ENCODE measurements at regions not wholly inside any gene's neighbourhood (a gene's known extent, or its start where the extent isn't known, plus 50 kb on each side); places are given as distances from the start of the nearest gene placed in this dataset.
"Not testable (repeated sequence)": the region's sequence is repeated elsewhere in the genome, so short reads cannot be mapped to it uniquely, and the experiment has no call there.

DNA sequence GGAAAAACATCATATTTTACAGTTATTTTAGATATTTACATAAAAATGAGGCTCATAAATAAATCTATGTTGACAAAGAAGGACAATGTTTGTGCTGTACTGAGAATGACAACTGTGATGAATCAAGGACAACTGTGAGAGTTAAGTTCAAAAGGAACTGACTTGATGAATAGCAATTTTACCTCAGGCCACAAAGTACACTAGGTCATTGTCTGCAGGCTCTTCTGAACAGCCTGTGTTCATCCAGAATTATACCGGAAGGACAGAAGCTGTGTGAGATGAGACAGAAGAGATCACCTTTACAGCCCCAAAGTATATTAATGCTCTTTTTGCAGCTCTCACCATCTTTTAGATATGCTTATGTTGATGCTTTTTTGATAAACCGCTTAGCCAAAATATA is 2375.5 kb upstream of the PCDH20 start:
- H3K36me3 ChIP-seq (ENCODE audit: control insufficient read depth in 1 of 2, insufficient read depth in 2 of 2, low read length in 1 of 2); ATAC-seq (ENCODE audit: low FRiP score); H3K27ac ChIP-seq (ENCODE audit: low read depth in 1 of 2, low read length in 2 of 2); DNase-seq; H3K27me3 ChIP-seq (ENCODE audit: control insufficient read depth in 1 of 2, insufficient read depth in 2 of 2, low read length in 1 of 2); intact Hi-C loops (cut with DNase I); H3K4me3 ChIP-seq (ENCODE audit: low read length in 2 of 2); H3K4me1 ChIP-seq (ENCODE audit: control insufficient read depth in 1 of 2, insufficient read depth in 2 of 2, low read length in 2 of 2); H3K9me3 ChIP-seq (ENCODE audit: control insufficient read depth, low read length): not testable (repeated sequence)
- 96 to 98% methylated on average over 2 of the region's 2 CpGs for WGBS, 2 donors

DNA sequence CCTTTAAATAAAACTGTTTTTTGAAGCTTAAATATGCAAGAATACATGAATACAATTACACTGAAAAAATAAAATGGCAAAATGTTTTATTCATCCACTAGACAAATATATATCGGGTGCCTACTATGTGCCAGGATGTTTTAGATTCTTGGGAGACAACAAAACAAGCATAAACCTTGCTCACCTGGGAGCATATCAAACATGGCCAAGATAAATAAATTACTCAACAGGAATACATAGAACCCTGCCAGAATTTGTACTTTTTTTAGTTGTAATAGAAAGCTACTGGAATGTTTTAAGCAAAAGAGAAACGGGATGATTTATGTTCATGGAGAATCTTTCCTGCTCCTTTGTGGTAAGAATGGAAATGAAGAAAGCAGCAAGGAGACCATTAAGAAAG is 2358.5 kb upstream of the PCDH20 start:
- no peaks in the 10 kb centered on the region for H3K9me3 ChIP-seq (ENCODE audit: control insufficient read depth, low read length)
- WGBS, 2 donors: 61 to 70% methylated on average over 2 of the region's 2 CpGs
- no peak overlapping the region for H3K27ac ChIP-seq (ENCODE audit: low read depth in 1 of 2, low read length in 2 of 2)
- DNase-seq (no peak), ATAC-seq (ENCODE audit: low FRiP score) (no peak)
- H3K4me3 ChIP-seq (ENCODE audit: low read length in 2 of 2): no peak overlapping the region
- H3K4me1 ChIP-seq (ENCODE audit: control insufficient read depth in 1 of 2, insufficient read depth in 2 of 2, low read length in 2 of 2): no peaks in the 10 kb centered on the region
- intact Hi-C loops (cut with DNase I): no loop called here
- no peaks in the 10 kb centered on the region for H3K27me3 ChIP-seq (ENCODE audit: control insufficient read depth in 1 of 2, insufficient read depth in 2 of 2, low read length in 1 of 2)
- no peaks in the 10 kb centered on the region for H3K36me3 ChIP-seq (ENCODE audit: control insufficient read depth in 1 of 2, insufficient read depth in 2 of 2, low read length in 1 of 2)

DNA sequence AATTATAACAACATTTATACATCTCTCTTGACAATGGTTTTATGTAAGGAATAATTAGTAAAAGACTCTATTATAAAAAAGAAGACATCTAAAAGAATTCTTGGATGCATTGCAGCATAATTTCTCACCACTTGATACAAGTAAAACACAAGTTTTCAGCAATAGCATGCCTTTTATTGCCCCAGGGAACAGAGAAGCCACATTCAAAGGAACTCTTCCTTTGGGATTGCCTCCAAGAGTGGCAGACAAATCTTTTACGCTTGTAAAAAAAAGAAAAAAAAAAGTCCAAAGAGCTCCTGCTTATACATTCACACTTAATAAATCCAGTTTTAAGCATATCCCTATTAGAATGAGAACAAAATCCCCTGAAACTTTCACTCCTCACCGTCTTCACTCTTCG is 2357.8 kb upstream of the PCDH20 start:
- intact Hi-C loops (cut with DNase I): no loop called here
- H3K36me3 ChIP-seq (ENCODE audit: control insufficient read depth in 1 of 2, insufficient read depth in 2 of 2, low read length in 1 of 2): no peaks in the 10 kb centered on the region
- H3K27me3 ChIP-seq (ENCODE audit: control insufficient read depth in 1 of 2, insufficient read depth in 2 of 2, low read length in 1 of 2): no peaks in the 10 kb centered on the region
- H3K9me3 ChIP-seq (ENCODE audit: control insufficient read depth, low read length): no peaks in the 10 kb centered on the region
- no peak overlapping the region for H3K4me3 ChIP-seq (ENCODE audit: low read length in 2 of 2)
- no peak for ATAC-seq (ENCODE audit: low FRiP score)
- DNase-seq: no peak
- H3K27ac ChIP-seq (ENCODE audit: low read depth in 1 of 2, low read length in 2 of 2): no peak overlapping the region
- 37 to 63% methylated on average over 3 of the region's 3 CpGs for WGBS, 2 donors
- H3K4me1 ChIP-seq (ENCODE audit: control insufficient read depth in 1 of 2, insufficient read depth in 2 of 2, low read length in 2 of 2): no peaks in the 10 kb centered on the region

DNA sequence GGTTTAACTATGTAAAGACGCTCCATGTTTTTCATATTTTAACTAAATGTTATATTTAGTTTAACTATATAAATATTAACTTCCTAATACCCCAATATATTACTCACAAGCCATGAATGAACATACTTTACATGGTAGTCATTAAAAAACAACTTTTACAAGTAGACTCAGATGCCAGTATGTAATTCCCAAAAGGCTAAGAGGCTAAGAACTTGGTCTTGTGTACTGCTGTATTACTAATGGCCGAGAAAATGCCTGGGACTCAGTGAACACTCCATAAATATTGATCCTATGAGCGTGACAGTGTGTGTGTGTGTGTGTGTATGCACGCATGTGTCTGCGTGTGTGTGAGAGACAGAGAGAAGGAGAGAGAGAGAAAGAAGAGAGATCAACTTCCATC is 2342.0 kb upstream of the PCDH20 start:
- DNase-seq; H3K27ac ChIP-seq (ENCODE audit: low read depth in 1 of 2, low read length in 2 of 2); H3K4me3 ChIP-seq (ENCODE audit: low read length in 2 of 2); H3K36me3 ChIP-seq (ENCODE audit: control insufficient read depth in 1 of 2, insufficient read depth in 2 of 2, low read length in 1 of 2); H3K4me1 ChIP-seq (ENCODE audit: control insufficient read depth in 1 of 2, insufficient read depth in 2 of 2, low read length in 2 of 2); intact Hi-C loops (cut with DNase I); H3K27me3 ChIP-seq (ENCODE audit: control insufficient read depth in 1 of 2, insufficient read depth in 2 of 2, low read length in 1 of 2); ATAC-seq (ENCODE audit: low FRiP score); H3K9me3 ChIP-seq (ENCODE audit: control insufficient read depth, low read length): not testable (repeated sequence)
- 22 to 47% methylated on average over 3 to 4 of the region's 5 CpGs for WGBS, 2 donors

DNA sequence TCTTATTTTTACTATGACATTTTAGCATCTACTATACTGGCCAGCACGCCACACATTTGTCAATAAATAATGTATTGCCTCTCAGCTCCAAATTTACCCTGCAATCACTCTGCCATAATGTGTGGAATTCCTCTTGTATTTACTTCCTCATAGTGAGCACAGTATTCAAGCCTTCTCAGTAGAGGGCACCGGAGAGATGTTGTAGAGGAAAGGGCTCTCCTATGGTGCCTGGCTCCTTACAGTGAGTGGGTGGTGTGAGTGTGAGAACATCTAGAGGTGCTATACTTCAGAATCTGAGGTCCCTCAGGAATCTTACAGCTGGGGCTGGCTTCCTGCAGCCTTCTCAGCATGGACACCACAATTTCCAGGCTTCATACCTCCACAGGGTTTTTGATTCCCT is 2334.2 kb upstream of the PCDH20 start:
- ATAC-seq (ENCODE audit: low FRiP score); H3K4me3 ChIP-seq (ENCODE audit: low read length in 2 of 2); H3K27ac ChIP-seq (ENCODE audit: low read depth in 1 of 2, low read length in 2 of 2); H3K36me3 ChIP-seq (ENCODE audit: control insufficient read depth in 1 of 2, insufficient read depth in 2 of 2, low read length in 1 of 2); H3K4me1 ChIP-seq (ENCODE audit: control insufficient read depth in 1 of 2, insufficient read depth in 2 of 2, low read length in 2 of 2); H3K27me3 ChIP-seq (ENCODE audit: control insufficient read depth in 1 of 2, insufficient read depth in 2 of 2, low read length in 1 of 2); DNase-seq; intact Hi-C loops (cut with DNase I); H3K9me3 ChIP-seq (ENCODE audit: control insufficient read depth, low read length): not testable (repeated sequence)
- no CpG with 5 or more reads among the region's 2 CpGs for WGBS, 2 donors

DNA sequence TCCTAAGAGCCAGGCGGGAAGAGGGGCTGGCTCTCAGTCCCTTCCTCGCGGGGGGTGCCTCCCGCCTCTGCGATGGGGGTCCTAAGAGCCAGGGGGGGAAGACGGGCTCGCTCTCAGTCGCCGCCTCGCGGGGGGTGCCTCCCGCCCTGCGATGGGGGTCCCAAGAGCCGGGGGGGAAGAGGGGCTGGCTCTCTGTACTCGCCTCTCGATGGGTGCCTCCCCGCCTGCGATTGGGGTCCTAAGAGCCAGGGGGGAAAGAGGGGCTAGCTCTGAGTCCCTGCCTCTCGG is 2326.1 kb upstream of the PCDH20 start:
- H3K9me3 ChIP-seq (ENCODE audit: control insufficient read depth, low read length); H3K4me1 ChIP-seq (ENCODE audit: control insufficient read depth in 1 of 2, insufficient read depth in 2 of 2, low read length in 2 of 2); intact Hi-C loops (cut with DNase I); ATAC-seq (ENCODE audit: low FRiP score); H3K27ac ChIP-seq (ENCODE audit: low read depth in 1 of 2, low read length in 2 of 2); H3K36me3 ChIP-seq (ENCODE audit: control insufficient read depth in 1 of 2, insufficient read depth in 2 of 2, low read length in 1 of 2); H3K27me3 ChIP-seq (ENCODE audit: control insufficient read depth in 1 of 2, insufficient read depth in 2 of 2, low read length in 1 of 2); H3K4me3 ChIP-seq (ENCODE audit: low read length in 2 of 2): not testable (repeated sequence)
- DNase-seq: peak in 1 of 2 donors; percentile 26
- WGBS, 2 donors: 97% methylated on average over 17 to 19 of the region's 19 CpGs

DNA sequence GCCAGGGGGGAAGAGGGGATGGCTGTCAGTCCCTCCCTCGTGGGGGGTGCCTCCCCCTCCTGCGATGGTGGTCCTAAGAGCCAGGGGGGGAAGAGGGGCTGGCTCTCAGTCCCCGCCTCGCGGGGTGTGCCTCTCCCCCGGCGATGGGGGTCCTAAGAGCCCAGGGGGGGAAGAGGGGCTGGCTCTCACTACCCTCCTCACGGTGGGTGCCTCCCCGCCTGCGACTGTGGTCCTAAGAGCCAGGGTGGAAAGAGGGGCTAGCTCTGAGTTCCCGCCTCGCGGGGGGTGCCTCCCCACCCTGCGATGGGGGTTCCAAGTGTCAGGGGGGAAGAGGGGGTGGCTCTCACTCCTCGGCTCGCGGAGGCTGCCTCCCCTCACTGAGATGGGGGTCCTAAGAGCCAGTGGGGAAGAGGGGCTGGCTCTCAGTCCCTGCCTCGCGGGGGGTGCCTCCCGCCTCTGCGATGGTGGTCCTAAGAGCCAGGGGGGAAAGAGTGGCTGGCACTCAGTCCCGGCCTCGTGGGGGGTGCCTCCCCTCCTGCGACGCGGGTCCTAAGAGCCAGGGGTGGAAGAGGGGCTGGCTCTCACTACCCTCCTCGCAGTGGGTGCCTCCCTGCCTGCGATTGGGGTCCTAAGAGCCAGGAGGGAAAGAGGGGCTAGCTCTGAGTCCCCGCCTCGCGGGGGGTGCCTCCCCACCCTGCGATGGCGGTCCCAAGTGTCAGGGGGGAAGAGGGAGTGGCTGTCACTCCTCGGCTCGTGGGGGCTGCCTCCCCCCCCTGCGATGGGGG is 2325.6 kb upstream of the PCDH20 start:
- Histone ChIP-seq H3K4me1 (ENCODE audit: control insufficient read depth in 1 of 2, insufficient read depth in 2 of 2, low read length in 2 of 2) (no peaks in the 10 kb centered on the region), H3K36me3 (ENCODE audit: control insufficient read depth in 1 of 2, insufficient read depth in 2 of 2, low read length in 1 of 2) (no peaks in the 10 kb centered on the region), H3K4me3 (ENCODE audit: low read length in 2 of 2) (no peak overlapping the region), H3K9me3 (ENCODE audit: control insufficient read depth, low read length) (no peaks in the 10 kb centered on the region), H3K27me3 (ENCODE audit: control insufficient read depth in 1 of 2, insufficient read depth in 2 of 2, low read length in 1 of 2) (no peaks in the 10 kb centered on the region), H3K27ac (ENCODE audit: low read depth in 1 of 2, low read length in 2 of 2) (no peak overlapping the region)
- ATAC-seq (ENCODE audit: low FRiP score): no peak
- intact Hi-C loops (cut with DNase I): no loop called here
- 97 to 98% methylated on average over 17 to 36 of the region's 36 CpGs for WGBS, 2 donors
- peak in 1 of 2 donors; percentile 51 for DNase-seq

DNA sequence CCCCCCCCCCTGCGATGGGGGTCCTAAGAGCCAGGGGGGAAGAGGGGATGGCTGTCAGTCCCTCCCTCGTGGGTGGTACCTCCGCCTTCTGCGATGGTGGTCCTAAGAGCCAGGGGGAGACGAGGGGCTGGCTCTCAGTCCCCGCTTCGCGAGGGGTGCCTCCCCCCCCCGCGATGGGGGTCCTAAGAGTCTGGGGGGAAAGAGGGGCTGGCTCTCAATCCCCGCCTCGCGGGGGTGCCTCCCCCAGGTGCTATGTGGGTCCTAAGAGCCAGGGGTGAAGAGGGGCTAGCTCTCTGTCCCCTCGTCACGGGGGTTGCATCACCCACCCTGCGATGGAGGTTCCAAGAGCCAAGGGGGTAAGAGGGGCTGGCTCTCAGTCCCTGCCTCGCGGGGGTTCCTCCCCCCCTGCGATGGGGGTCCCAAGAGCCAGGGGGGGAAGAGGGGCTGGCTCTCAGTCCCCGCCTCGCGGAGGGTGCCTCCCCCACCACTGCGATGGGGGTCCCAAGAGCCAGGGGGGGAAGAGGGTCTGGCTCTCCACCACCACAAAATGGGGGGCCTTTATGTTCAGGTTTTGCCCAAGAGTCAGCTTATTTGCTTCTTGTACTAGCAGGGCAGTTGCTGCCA is 2323.6 kb upstream of the PCDH20 start:
- H3K4me3 ChIP-seq (ENCODE audit: low read length in 2 of 2); H3K9me3 ChIP-seq (ENCODE audit: control insufficient read depth, low read length); H3K27me3 ChIP-seq (ENCODE audit: control insufficient read depth in 1 of 2, insufficient read depth in 2 of 2, low read length in 1 of 2); H3K36me3 ChIP-seq (ENCODE audit: control insufficient read depth in 1 of 2, insufficient read depth in 2 of 2, low read length in 1 of 2); ATAC-seq (ENCODE audit: low FRiP score); H3K4me1 ChIP-seq (ENCODE audit: control insufficient read depth in 1 of 2, insufficient read depth in 2 of 2, low read length in 2 of 2); intact Hi-C loops (cut with DNase I); H3K27ac ChIP-seq (ENCODE audit: low read depth in 1 of 2, low read length in 2 of 2): not testable (repeated sequence)
- peak in 1 of 2 donors; percentile 47 for DNase-seq
- 97 to 98% methylated on average over 21 to 23 of the region's 23 CpGs for WGBS, 2 donors

DNA sequence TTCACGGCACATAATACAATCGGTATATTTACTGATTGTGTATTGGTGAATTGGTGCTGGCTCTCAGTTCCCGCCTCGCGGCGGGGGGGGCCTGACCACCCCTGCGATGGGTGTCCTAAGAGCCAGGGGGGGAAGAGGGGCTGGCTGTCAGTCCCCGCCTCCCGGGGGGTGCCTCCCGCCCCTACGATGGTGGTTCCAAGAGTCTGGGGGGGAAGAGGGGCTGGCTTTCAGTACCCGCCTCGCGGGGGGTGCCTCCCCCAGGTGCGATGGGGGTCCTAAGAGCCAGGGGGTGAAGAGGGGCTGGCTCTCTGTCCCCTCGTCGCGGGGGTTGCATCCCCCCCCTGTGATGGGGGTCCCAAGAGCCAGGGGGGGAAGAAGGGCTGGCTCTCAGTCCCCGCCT is 2321.8 kb upstream of the PCDH20 start:
- peak in 1 of 2 donors; percentile 42 for DNase-seq
- Histone ChIP-seq H3K4me1 (ENCODE audit: control insufficient read depth in 1 of 2, insufficient read depth in 2 of 2, low read length in 2 of 2) (no peaks in the 10 kb centered on the region), H3K27me3 (ENCODE audit: control insufficient read depth in 1 of 2, insufficient read depth in 2 of 2, low read length in 1 of 2) (no peaks in the 10 kb centered on the region), H3K4me3 (ENCODE audit: low read length in 2 of 2) (no peak overlapping the region), H3K9me3 (ENCODE audit: control insufficient read depth, low read length) (no peaks in the 10 kb centered on the region), H3K27ac (ENCODE audit: low read depth in 1 of 2, low read length in 2 of 2) (no peak overlapping the region), H3K36me3 (ENCODE audit: control insufficient read depth in 1 of 2, insufficient read depth in 2 of 2, low read length in 1 of 2) (no peaks in the 10 kb centered on the region)
- WGBS, 2 donors: 95 to 97% methylated on average over 19 of the region's 19 CpGs
- intact Hi-C loops (cut with DNase I): no loop called here
- ATAC-seq (ENCODE audit: low FRiP score): no peak
